Vagina (tissue), 2 donors: ENCODE measurements at regions not wholly inside any gene's neighbourhood (a gene's known extent, or its start where the extent isn't known, plus 50 kb on each side); places are given as distances from the start of the nearest gene placed in this dataset.

Source experiments
- DNase-seq, 2 donors: peaks; one replicate each; pipeline ENCODE4 v3.0.0-alpha.2; 2017; ENCODE audit errors: extremely low spot score in 2 of 2
- H3K27ac ChIP-seq: fragments of 200-600 bp; sonication (generic); one replicate; pipeline ENCODE4 v1.5.1; 2019
- H3K27me3 ChIP-seq: fragments of 200-600 bp; sonication (generic); one replicate; pipeline ENCODE4 v1.5.1; 2019
- H3K36me3 ChIP-seq, 2 donors: fragments of 200-600 bp; sonication (generic); one replicate each; pipeline ENCODE4 v1.5.1; 2017 to 2019
- H3K4me1 ChIP-seq: fragments of 200-600 bp; sonication (generic); one replicate; pipeline ENCODE4 v1.5.1; 2019
- H3K4me3 ChIP-seq, 2 donors: fragments of 200-600 bp; sonication (generic); 1 replicate in 1 of 2; 2 replicates in 1 of 2; pipeline ENCODE4 v1.5.1; 2016 to 2019
- H3K9me3 ChIP-seq: fragments of 200-600 bp; sonication (generic); one replicate; pipeline ENCODE4 v1.5.1; 2019
- CTCF ChIP-seq, 3 experiments: fragments of 450-650 bp in 2 of 3; fragments of 200-600 bp in 1 of 3; sonication (generic) in 1 of 3; IDR thresholded peaks; one replicate each; pipeline ENCODE4 v1.5.1; 2017 to 2019; ENCODE audit warnings: antibody characterized with exemption in 3 of 3, mild to moderate bottlenecking in 2 of 3, moderate library complexity in 2 of 3
- POLR2A ChIP-seq, 2 donors: fragments of 450-650 bp; IDR thresholded peaks; one replicate each; pipeline ENCODE4 v1.6.1; 2017; ENCODE audit warnings: antibody characterized with exemption in 2 of 2, mild to moderate bottlenecking in 2 of 2, moderate library complexity in 2 of 2
- POLR2AphosphoS5 ChIP-seq, 2 donors: sonication (generic); formaldehyde crosslinking; IDR thresholded peaks; one replicate each; pipeline ENCODE4 v1.9.0; 2017; ENCODE audit warnings: antibody characterized with exemption in 2 of 2, mild to moderate bottlenecking in 2 of 2, low read depth in 1 of 2; ENCODE audit not compliant: insufficient read depth in 1 of 2
- intact Hi-C: fragments of 100-400 bp; cut with DNase I; formaldehyde crosslinking; loops from one replicate; pipeline ENCODE4 v1.15.1; 2023

GRCh38 chr11:97637701-97638100, 1247.9 kb downstream of the JRKL start:
- TF ChIP-seq POLR2AphosphoS5 (IDR thresholded peaks at IDR 0.05; ENCODE audit: insufficient read depth in 1 of 2, low read depth in 1 of 2) (no peak), POLR2A (IDR thresholded peaks at IDR 0.05) (no peak), CTCF (IDR thresholded peaks at IDR 0.05) (no peak)
- intact Hi-C loops, result no loop called here
- H3K4me3 ChIP-seq, result no peak overlapping the region
- H3K9me3 ChIP-seq, result no peaks in the 10 kb centered on the region
- H3K4me1 ChIP-seq, result no peaks in the 10 kb centered on the region
- no peaks in the 10 kb centered on the region for H3K27me3 ChIP-seq
- DNase-seq, result no peak
- no peaks in the 10 kb centered on the region for H3K36me3 ChIP-seq
- H3K27ac ChIP-seq, result no peak overlapping the region

- H3K36me3 ChIP-seq, result no peaks in the 10 kb centered on the region
- H3K4me3 ChIP-seq, result no peak overlapping the region
- no peak overlapping the region for H3K27ac ChIP-seq
- no peak for TF ChIP-seq CTCF (IDR thresholded peaks at IDR 0.05)
- no peak for TF ChIP-seq POLR2A (IDR thresholded peaks at IDR 0.05)
- TF ChIP-seq POLR2AphosphoS5 (IDR thresholded peaks at IDR 0.05; ENCODE audit: insufficient read depth in 1 of 2, low read depth in 1 of 2), result no peak
- no peak for DNase-seq
- no peaks in the 10 kb centered on the region for H3K27me3 ChIP-seq
- intact Hi-C loops, result no loop called here
- H3K9me3 ChIP-seq, result no peaks in the 10 kb centered on the region
- H3K4me1 ChIP-seq, result no peaks in the 10 kb centered on the region
Measured at GRCh38 chr11:97638641-97639224, 1248.9 kb downstream of the JRKL start.

- no peak for DNase-seq
- H3K9me3 ChIP-seq, result no peaks in the 10 kb centered on the region
- H3K36me3 ChIP-seq, result no peaks in the 10 kb centered on the region
- no peaks in the 10 kb centered on the region for H3K4me1 ChIP-seq
- intact Hi-C loops, result no loop called here
- no peak overlapping the region for H3K27ac ChIP-seq
- H3K4me3 ChIP-seq, result no peak overlapping the region
- TF ChIP-seq POLR2AphosphoS5 (IDR thresholded peaks at IDR 0.05; ENCODE audit: insufficient read depth in 1 of 2, low read depth in 1 of 2) (no peak), POLR2A (IDR thresholded peaks at IDR 0.05) (no peak), CTCF (IDR thresholded peaks at IDR 0.05) (no peak)
- H3K27me3 ChIP-seq, result no peaks in the 10 kb centered on the region
Measured at GRCh38 chr11:97641988-97642387, 1252.2 kb downstream of the JRKL start.

GRCh38 chr11:97645736-97646135, 1255.9 kb downstream of the JRKL start:
- Histone ChIP-seq H3K4me1 (no peaks in the 10 kb centered on the region), H3K27me3 (no peaks in the 10 kb centered on the region), H3K4me3 (no peak overlapping the region), H3K9me3 (no peaks in the 10 kb centered on the region), H3K36me3 (no peaks in the 10 kb centered on the region), H3K27ac (no peak overlapping the region)
- no peak for DNase-seq
- intact Hi-C loops, result no loop called here
- TF ChIP-seq CTCF (IDR thresholded peaks at IDR 0.05), result no peak
- TF ChIP-seq POLR2AphosphoS5 (IDR thresholded peaks at IDR 0.05; ENCODE audit: insufficient read depth in 1 of 2, low read depth in 1 of 2), result no peak
- no peak for TF ChIP-seq POLR2A (IDR thresholded peaks at IDR 0.05)

- no peaks in the 10 kb centered on the region for H3K4me1 ChIP-seq
- no peak for DNase-seq
- H3K9me3 ChIP-seq, result no peaks in the 10 kb centered on the region
- TF ChIP-seq POLR2A (IDR thresholded peaks at IDR 0.05) (no peak), CTCF (IDR thresholded peaks at IDR 0.05) (no peak), POLR2AphosphoS5 (IDR thresholded peaks at IDR 0.05; ENCODE audit: insufficient read depth in 1 of 2, low read depth in 1 of 2) (no peak)
- intact Hi-C loops, result no loop called here
- H3K27me3 ChIP-seq, result no peaks in the 10 kb centered on the region
- H3K4me3 ChIP-seq, result no peak overlapping the region
- no peaks in the 10 kb centered on the region for H3K36me3 ChIP-seq
- H3K27ac ChIP-seq, result no peak overlapping the region
Measured at GRCh38 chr11:97656356-97656755, 1266.5 kb downstream of the JRKL start.
